Ishikawa (cell line): ENCODE measurements at regions not wholly inside any gene's neighbourhood (a gene's known extent, or its start where the extent isn't known, plus 50 kb on each side); places are given as distances from the start of the nearest gene placed in this dataset.

ENCODE experiments used
- CEBPB ChIP-seq: IDR thresholded peaks from 2 replicates; pipeline ENCODE4 v1.6.1; 2012
- CREB1 ChIP-seq: IDR thresholded peaks from 2 replicates; pipeline ENCODE4 v1.6.1; 2012; ENCODE audit warnings: low read depth
- EGR1 ChIP-seq: IDR thresholded peaks from 2 replicates; pipeline ENCODE4 v1.6.1; 2012
- EP300 ChIP-seq: IDR thresholded peaks from 2 replicates; pipeline ENCODE4 v1.6.1; 2012; ENCODE audit warnings: borderline replicate concordance
- FOXM1 ChIP-seq: IDR thresholded peaks from 2 replicates; pipeline ENCODE4 v1.6.1; 2012; ENCODE audit warnings: low read depth, borderline replicate concordance
- NFIC ChIP-seq: IDR thresholded peaks from 2 replicates; pipeline ENCODE4 v1.6.1; 2012
- RAD21 ChIP-seq: IDR thresholded peaks from 2 replicates; pipeline ENCODE4 v1.6.1; 2012; ENCODE audit warnings: low read depth
- TAF1 ChIP-seq: IDR thresholded peaks from 2 replicates; pipeline ENCODE4 v1.6.1; 2012; ENCODE audit warnings: low read depth, mild to moderate bottlenecking
- TCF12 ChIP-seq: IDR thresholded peaks from 2 replicates; pipeline ENCODE4 v1.6.1; 2012; ENCODE audit warnings: low read depth
- TEAD4 ChIP-seq: IDR thresholded peaks from 2 replicates; pipeline ENCODE4 v1.6.1; 2012
- YY1 ChIP-seq: IDR thresholded peaks from 2 replicates; pipeline ENCODE4 v1.6.1; 2012; ENCODE audit warnings: low read depth
- ZBTB7A ChIP-seq: IDR thresholded peaks from 2 replicates; pipeline ENCODE4 v1.6.1; 2012; ENCODE audit warnings: low read depth
- TF ChIP-seq, protein P1 (sequence below): IDR thresholded peaks from 2 replicates; pipeline ENCODE4 v1.6.1; 2012; ENCODE audit warnings: low read depth, mild to moderate bottlenecking
- TF ChIP-seq, protein P2 (sequence below): IDR thresholded peaks from 2 replicates; pipeline ENCODE4 v1.6.1; 2012
- TF ChIP-seq, protein P3 (sequence below): IDR thresholded peaks from 2 replicates; pipeline ENCODE4 v1.6.1; 2012

DNA sequence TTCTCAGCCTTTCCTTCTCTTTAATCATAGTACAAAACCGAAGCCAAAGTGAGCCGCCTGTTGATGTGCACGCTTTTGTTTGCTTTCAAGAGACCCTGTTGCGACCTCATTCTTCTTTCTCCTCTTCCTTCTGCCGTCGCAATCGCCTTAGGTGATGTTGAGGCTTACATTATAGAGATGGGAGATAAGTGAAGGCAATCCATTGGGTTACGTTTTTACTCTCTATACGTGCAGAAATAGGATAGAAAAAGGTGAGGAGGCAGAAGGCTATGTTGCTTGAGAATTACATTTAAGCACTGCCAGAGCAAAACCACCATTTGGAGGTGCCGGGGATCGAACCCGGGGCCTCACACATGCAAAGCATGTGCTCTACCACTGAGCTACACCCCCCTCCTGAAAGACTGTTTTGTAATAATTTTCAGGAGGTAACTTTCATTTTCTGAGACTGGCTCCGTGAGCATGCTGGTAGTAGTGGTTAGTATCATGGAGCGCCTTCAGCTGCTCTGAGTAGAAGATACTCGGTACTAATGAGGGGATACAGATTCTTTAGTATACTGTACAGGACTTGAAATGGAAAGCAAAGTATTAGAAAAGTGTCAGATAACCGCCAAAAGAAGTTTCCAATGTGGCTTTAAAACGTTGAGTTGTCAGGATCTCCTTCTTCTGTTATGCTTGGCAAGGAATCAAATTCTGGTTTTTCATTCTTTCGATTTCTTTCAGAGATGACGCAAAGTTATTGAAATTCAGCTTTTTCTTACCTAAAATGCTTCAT, 165.6 kb downstream of the TRIM27 start:
- TF ChIP-seq TAF1 (no peak), NFIC (no peak), ZBTB7A (no peak), YY1 (0 out of 2 replicates have a peak, but pooled peaks have one; percentile 30), CREB1 (no peak), TEAD4 (peak; percentile 67), RAD21 (no peak), TCF12 (0 out of 2 replicates have a peak, but pooled peaks have one; percentile 42), FOXM1 (no peak), EP300 (no peak), EGR1 (no peak), CEBPB (peak; percentile 58)
- TF ChIP-seq, protein P1, sequence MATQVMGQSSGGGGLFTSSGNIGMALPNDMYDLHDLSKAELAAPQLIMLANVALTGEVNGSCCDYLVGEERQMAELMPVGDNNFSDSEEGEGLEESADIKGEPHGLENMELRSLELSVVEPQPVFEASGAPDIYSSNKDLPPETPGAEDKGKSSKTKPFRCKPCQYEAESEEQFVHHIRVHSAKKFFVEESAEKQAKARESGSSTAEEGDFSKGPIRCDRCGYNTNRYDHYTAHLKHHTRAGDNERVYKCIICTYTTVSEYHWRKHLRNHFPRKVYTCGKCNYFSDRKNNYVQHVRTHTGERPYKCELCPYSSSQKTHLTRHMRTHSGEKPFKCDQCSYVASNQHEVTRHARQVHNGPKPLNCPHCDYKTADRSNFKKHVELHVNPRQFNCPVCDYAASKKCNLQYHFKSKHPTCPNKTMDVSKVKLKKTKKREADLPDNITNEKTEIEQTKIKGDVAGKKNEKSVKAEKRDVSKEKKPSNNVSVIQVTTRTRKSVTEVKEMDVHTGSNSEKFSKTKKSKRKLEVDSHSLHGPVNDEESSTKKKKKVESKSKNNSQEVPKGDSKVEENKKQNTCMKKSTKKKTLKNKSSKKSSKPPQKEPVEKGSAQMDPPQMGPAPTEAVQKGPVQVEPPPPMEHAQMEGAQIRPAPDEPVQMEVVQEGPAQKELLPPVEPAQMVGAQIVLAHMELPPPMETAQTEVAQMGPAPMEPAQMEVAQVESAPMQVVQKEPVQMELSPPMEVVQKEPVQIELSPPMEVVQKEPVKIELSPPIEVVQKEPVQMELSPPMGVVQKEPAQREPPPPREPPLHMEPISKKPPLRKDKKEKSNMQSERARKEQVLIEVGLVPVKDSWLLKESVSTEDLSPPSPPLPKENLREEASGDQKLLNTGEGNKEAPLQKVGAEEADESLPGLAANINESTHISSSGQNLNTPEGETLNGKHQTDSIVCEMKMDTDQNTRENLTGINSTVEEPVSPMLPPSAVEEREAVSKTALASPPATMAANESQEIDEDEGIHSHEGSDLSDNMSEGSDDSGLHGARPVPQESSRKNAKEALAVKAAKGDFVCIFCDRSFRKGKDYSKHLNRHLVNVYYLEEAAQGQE, result no peak
- TF ChIP-seq, protein P2, sequence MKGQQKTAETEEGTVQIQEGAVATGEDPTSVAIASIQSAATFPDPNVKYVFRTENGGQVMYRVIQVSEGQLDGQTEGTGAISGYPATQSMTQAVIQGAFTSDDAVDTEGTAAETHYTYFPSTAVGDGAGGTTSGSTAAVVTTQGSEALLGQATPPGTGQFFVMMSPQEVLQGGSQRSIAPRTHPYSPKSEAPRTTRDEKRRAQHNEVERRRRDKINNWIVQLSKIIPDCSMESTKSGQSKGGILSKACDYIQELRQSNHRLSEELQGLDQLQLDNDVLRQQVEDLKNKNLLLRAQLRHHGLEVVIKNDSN, result no peak
- TF ChIP-seq, protein P3, sequence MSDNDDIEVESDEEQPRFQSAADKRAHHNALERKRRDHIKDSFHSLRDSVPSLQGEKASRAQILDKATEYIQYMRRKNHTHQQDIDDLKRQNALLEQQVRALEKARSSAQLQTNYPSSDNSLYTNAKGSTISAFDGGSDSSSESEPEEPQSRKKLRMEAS, result peak; percentile 57

DNA sequence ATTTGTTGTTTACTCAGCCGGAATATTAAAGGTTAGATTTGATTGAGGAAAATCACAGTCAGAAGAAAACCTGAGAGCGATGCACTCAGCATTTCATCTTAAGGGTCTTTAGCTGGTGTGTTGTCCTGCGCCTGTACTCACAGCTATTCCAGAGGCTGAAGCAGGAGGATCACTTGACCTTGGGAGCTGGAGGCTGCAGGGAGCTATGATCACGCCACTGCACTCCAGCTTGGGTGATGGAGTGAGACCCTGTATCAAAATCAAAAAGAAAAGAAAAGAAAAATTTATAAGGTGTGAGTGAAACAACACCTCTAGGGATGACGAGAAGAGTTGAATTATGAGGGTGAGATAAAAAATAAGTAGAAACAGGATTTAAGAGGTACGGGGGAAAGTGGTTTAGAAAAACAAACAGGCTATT, 165.0 kb downstream of the TRIM27 start:
- no peak for TF ChIP-seq FOXM1
- no peak for TF ChIP-seq RAD21
- TF ChIP-seq TEAD4, result no peak
- TF ChIP-seq EP300, result no peak
- no peak for TF ChIP-seq TCF12
- TF ChIP-seq CREB1, result no peak
- TF ChIP-seq YY1, result no peak
- TF ChIP-seq EGR1, result no peak
- no peak for TF ChIP-seq ZBTB7A
- no peak for TF ChIP-seq TAF1
- TF ChIP-seq CEBPB, result no peak
- TF ChIP-seq NFIC, result no peak
- TF ChIP-seq, protein P2, result no peak
- TF ChIP-seq, protein P1, result no peak
- TF ChIP-seq, protein P3, result no peak

DNA sequence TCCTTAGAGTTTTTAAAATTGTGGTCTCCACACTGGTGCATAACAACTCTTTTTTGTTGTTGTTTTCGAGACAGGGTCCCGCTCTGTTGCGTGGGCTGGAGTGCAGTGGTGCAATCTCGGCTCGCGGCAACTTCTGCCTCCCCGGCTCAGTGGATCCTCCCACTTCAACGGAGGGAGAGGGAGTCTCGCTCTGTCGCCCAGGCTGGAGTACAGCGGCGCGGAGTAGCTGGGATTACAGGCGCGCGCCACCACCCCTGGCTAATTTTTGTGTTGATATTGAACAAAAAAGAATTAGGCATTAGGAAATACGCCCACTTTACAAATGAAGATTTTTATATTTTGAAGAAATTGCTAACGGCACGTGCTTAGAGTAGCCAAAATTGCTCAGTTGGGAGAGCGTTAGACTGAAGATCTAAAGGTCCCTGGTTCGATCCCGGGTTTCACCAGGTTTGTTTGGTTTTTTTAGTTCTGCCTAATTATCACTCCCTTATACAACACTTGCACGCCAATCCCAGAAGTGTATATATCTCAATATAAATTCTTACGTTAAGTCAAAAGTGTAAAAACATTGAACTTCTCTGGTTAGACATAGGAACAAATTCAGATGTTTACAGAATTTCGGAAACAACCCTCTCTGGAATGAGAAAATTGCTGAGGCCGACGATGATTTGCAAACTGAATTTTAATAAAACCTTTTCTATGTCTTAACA, 159.6 kb downstream of the TRIM27 start:
- TF ChIP-seq TEAD4 (no peak), EGR1 (no peak), TCF12 (no peak), NFIC (no peak), YY1 (no peak), EP300 (no peak), ZBTB7A (no peak), RAD21 (no peak), TAF1 (no peak), CREB1 (no peak), CEBPB (no peak), FOXM1 (no peak)
- TF ChIP-seq, protein P3, result no peak
- TF ChIP-seq, protein P1, result no peak
- TF ChIP-seq, protein P2, result no peak
